Kidney (tissue), 13 donors: ENCODE measurements at regions not wholly inside any gene's neighbourhood (a gene's known extent, or its start where the extent isn't known, plus 50 kb on each side); places are given as distances from the start of the nearest gene placed in this dataset.

Source experiments
- DNase-seq, 5 donors: peaks; one replicate each; pipeline ENCODE4 v3.0.0-alpha.2; 2013 to 2020
- FAIRE-seq: peaks from 2 replicates; lab custom pipeline; 2012; peaks lifted over from hg19 to GRCh38; lab: Jason Lieb, UNC
- H3K27ac ChIP-seq, 2 donors: one replicate each; pipeline ENCODE4 v1.7.0; 2013; ENCODE audit warnings: low read depth in 2 of 2, low read length in 2 of 2, inconsistent platforms in 1 of 2
- H3K27me3 ChIP-seq: one replicate; pipeline ENCODE4 v1.7.1; 2013; ENCODE audit warnings: low read length, inconsistent platforms; ENCODE audit not compliant: control insufficient read depth, insufficient read depth
- H3K36me3 ChIP-seq, 3 donors: one replicate each; pipeline versions ENCODE4 v1.7.0 to v1.7.1; 2013; ENCODE audit warnings: low read length in 3 of 3, control low read depth in 1 of 3, inconsistent platforms in 1 of 3; ENCODE audit not compliant: insufficient read depth in 3 of 3, control insufficient read depth in 2 of 3
- H3K4me1 ChIP-seq, 3 donors: one replicate each; pipeline versions ENCODE4 v1.7.0 to v1.7.1; 2013; ENCODE audit warnings: low read length in 3 of 3, inconsistent platforms in 1 of 3, low read depth in 1 of 3; ENCODE audit not compliant: control insufficient read depth in 2 of 3, insufficient read depth in 2 of 3
- H3K4me3 ChIP-seq, 3 donors: one replicate each; pipeline versions ENCODE4 v1.7.0 to v1.8.1; 2013; ENCODE audit warnings: low read length in 3 of 3, control low read depth in 1 of 3, inconsistent platforms in 1 of 3
- H3K9ac ChIP-seq, 3 donors: one replicate each; pipeline versions ENCODE4 v1.7.0 to v1.7.1; 2013; ENCODE audit warnings: low read length in 3 of 3, control low read depth in 1 of 3, inconsistent platforms in 1 of 3
- H3K9me3 ChIP-seq, 3 donors: one replicate each; pipeline versions ENCODE4 v1.7.0 to v1.7.1; 2013; ENCODE audit warnings: low read length in 3 of 3, control low read depth in 1 of 3, inconsistent platforms in 1 of 3; ENCODE audit not compliant: control insufficient read depth in 2 of 3, insufficient read depth in 1 of 3
- CTCF ChIP-seq: IDR thresholded peaks from 3 replicates; pipeline ENCODE4 v1.5.1; 2012; ENCODE audit warnings: mild to moderate bottlenecking, moderate library complexity, borderline replicate concordance; ENCODE audit not compliant: insufficient read depth; ENCODE audit errors: extremely low read depth
- intact Hi-C: fragments of 100-400 bp; cut with DNase I; formaldehyde crosslinking; loops from one replicate; pipeline ENCODE4 v1.11.1; 2022
- donor health status: control.
- donor health status: control.
- donor health status: control.
- donor health status: control.
- donor health status: control.
- donor health status: DM: yes; HTN: yes; CAD: no.
- donor health status: Normal renal cell carcinoma (clear cell type).

- intact Hi-C loops, result no loop called here
- no peaks in the 10 kb centered on the region for H3K4me1 ChIP-seq
- no peak for TF ChIP-seq CTCF
- H3K9ac ChIP-seq, result no peak overlapping the region
- no peak for FAIRE-seq
- no peaks in the 10 kb centered on the region for H3K27me3 ChIP-seq
- no peak for DNase-seq
- H3K4me3 ChIP-seq, result no peak overlapping the region
- no peaks in the 10 kb centered on the region for H3K9me3 ChIP-seq
- no peaks in the 10 kb centered on the region for H3K36me3 ChIP-seq
- no peak overlapping the region for H3K27ac ChIP-seq
These were observed 131.0 kb upstream of the EEPD1 start for GRCh38 chr7:36021917-36022550.

GRCh38 chr7:36023033-36023560 lies 130.0 kb upstream of the EEPD1 start:
- H3K27ac ChIP-seq, result no peak overlapping the region
- intact Hi-C loops, result no loop called here
- H3K36me3 ChIP-seq, result no peaks in the 10 kb centered on the region
- FAIRE-seq (no peak), DNase-seq (no peak)
- no peaks in the 10 kb centered on the region for H3K4me1 ChIP-seq
- H3K4me3 ChIP-seq, result no peak overlapping the region
- no peak for TF ChIP-seq CTCF
- no peak overlapping the region for H3K9ac ChIP-seq
- no peaks in the 10 kb centered on the region for H3K27me3 ChIP-seq
- no peaks in the 10 kb centered on the region for H3K9me3 ChIP-seq

- intact Hi-C loops, result no loop called here
- no peaks in the 10 kb centered on the region for H3K4me1 ChIP-seq
These were observed 127.9 kb upstream of the EEPD1 start for GRCh38 chr7:36025190-36025589.

More at GRCh38 chr7:36025190-36025589, 127.9 kb upstream of the EEPD1 start:
- H3K27me3 ChIP-seq, result no peaks in the 10 kb centered on the region
- no peak for FAIRE-seq
- H3K27ac ChIP-seq, result no peak overlapping the region
- H3K9ac ChIP-seq, result no peak overlapping the region
- H3K9me3 ChIP-seq, result no peaks in the 10 kb centered on the region
- no peak for TF ChIP-seq CTCF
- H3K36me3 ChIP-seq, result no peaks in the 10 kb centered on the region
- no peak overlapping the region for H3K4me3 ChIP-seq
- DNase-seq, result no peak
